GM04503 (cell line): ENCODE measurements at regions not wholly inside any gene's neighbourhood (a gene's known extent, or its start where the extent isn't known, plus 50 kb on each side); places are given as distances from the start of the nearest gene placed in this dataset.
"Not testable (repeated sequence)": the region's sequence is repeated elsewhere in the genome, so short reads cannot be mapped to it uniquely, and the experiment has no call there.

ENCODE experiments used
- DNase-seq: peaks from one replicate; pipeline ENCODE4 v3.0.0-alpha.2; 2012; ENCODE audit warnings: low read depth

- no peak for DNase-seq
Measured at GRCh38 chr15:69660114-69660513, 207.5 kb downstream of the RPLP1 start.

- DNase-seq, result no peak
Measured at GRCh38 chr15:69660658-69661405, 208.2 kb downstream of the RPLP1 start.

- no peak for DNase-seq
Measured at GRCh38 chr15:69661446-69661845, 208.8 kb downstream of the RPLP1 start.

GRCh38 chr15:69661871-69662644 lies 209.4 kb downstream of the RPLP1 start:
- no peak for DNase-seq

- DNase-seq, result no peak
Measured at GRCh38 chr15:69662645-69663000, 210.0 kb downstream of the RPLP1 start.

GRCh38 chr15:69663441-69663840 lies 210.8 kb downstream of the RPLP1 start:
- DNase-seq, result no peak

GRCh38 chr15:69663982-69664381 lies 211.4 kb downstream of the RPLP1 start:
- DNase-seq, result no peak

- DNase-seq, result no peak
Measured at GRCh38 chr15:69664572-69665571, 212.3 kb downstream of the RPLP1 start.

- no peak for DNase-seq
Measured at GRCh38 chr15:69665641-69666111, 213.1 kb downstream of the RPLP1 start.

GRCh38 chr15:69666441-69666882 lies 213.8 kb downstream of the RPLP1 start:
- no peak for DNase-seq

GRCh38 chr15:69666921-69667811 lies 214.5 kb downstream of the RPLP1 start:
- no peak for DNase-seq

GRCh38 chr15:69668039-69668705 lies 215.6 kb downstream of the RPLP1 start:
- no peak for DNase-seq

- DNase-seq, result no peak
Measured at GRCh38 chr15:69668963-69669362, 216.3 kb downstream of the RPLP1 start.

GRCh38 chr15:69669446-69669845 lies 216.8 kb downstream of the RPLP1 start:
- no peak for DNase-seq

GRCh38 chr15:69673291-69673881 lies 220.8 kb downstream of the RPLP1 start:
- DNase-seq, result no peak

GRCh38 chr15:69675731-69676130 lies 223.1 kb downstream of the RPLP1 start:
- DNase-seq, result no peak

GRCh38 chr15:69677403-69677802 lies 224.8 kb downstream of the RPLP1 start:
- no peak for DNase-seq

- DNase-seq, result no peak
Measured at GRCh38 chr15:69679623-69680228, 227.1 kb downstream of the RPLP1 start.

- DNase-seq, result not testable (repeated sequence)
Measured at GRCh38 chr15:69684823-69685222, 232.2 kb downstream of the RPLP1 start.
